M059J (cell line): ENCODE measurements at regions not wholly inside any gene's neighbourhood (a gene's known extent, or its start where the extent isn't known, plus 50 kb on each side); places are given as distances from the start of the nearest gene placed in this dataset.

Source experiments
- DNase-seq: peaks from one replicate; pipeline ENCODE4 v3.0.0-alpha.2; 2012; ENCODE audit warnings: low read depth

GRCh38 chr5:51449026-51449425 lies 65.8 kb downstream of the ISL1 start:
- DNase-seq, result no peak

- DNase-seq, result no peak
These were observed 69.3 kb downstream of the ISL1 start for GRCh38 chr5:51452562-51452961.

- DNase-seq, result no peak
These were observed 81.9 kb downstream of the ISL1 start for GRCh38 chr5:51465165-51465564.

- DNase-seq, result no peak
These were observed 83.0 kb downstream of the ISL1 start for GRCh38 chr5:51466214-51466613.

- DNase-seq, result no peak
These were observed 84.9 kb downstream of the ISL1 start for GRCh38 chr5:51468196-51468595.

- DNase-seq, result no peak
These were observed 88.4 kb downstream of the ISL1 start for GRCh38 chr5:51471630-51472029.

GRCh38 chr5:51472472-51472871 lies 89.2 kb downstream of the ISL1 start:
- DNase-seq, result no peak

- no peak for DNase-seq
These were observed 92.4 kb downstream of the ISL1 start for GRCh38 chr5:51475628-51476027.

GRCh38 chr5:51476431-51476830 lies 93.2 kb downstream of the ISL1 start:
- no peak for DNase-seq

- no peak for DNase-seq
These were observed 96.6 kb downstream of the ISL1 start for GRCh38 chr5:51479840-51480239.

GRCh38 chr5:51484326-51484725 lies 101.1 kb downstream of the ISL1 start:
- DNase-seq, result no peak

GRCh38 chr5:51486158-51486557 lies 102.9 kb downstream of the ISL1 start:
- no peak for DNase-seq

- no peak for DNase-seq
These were observed 104.7 kb downstream of the ISL1 start for GRCh38 chr5:51487952-51488351.

GRCh38 chr5:51488803-51489642 lies 105.8 kb downstream of the ISL1 start:
- no peak for DNase-seq

- no peak for DNase-seq
These were observed 111.6 kb downstream of the ISL1 start for GRCh38 chr5:51494821-51495220.

GRCh38 chr5:51495672-51496071 lies 112.4 kb downstream of the ISL1 start:
- DNase-seq, result peak; percentile 60

GRCh38 chr5:51517838-51518237 lies 134.6 kb downstream of the ISL1 start:
- DNase-seq, result no peak

- no peak for DNase-seq
These were observed 135.4 kb downstream of the ISL1 start for GRCh38 chr5:51518607-51519006.

- DNase-seq, result no peak
These were observed 138.3 kb downstream of the ISL1 start for GRCh38 chr5:51521583-51521982.

- no peak for DNase-seq
These were observed 156.0 kb downstream of the ISL1 start for GRCh38 chr5:51539232-51539631.

- peak; percentile 20 for DNase-seq
These were observed 161.0 kb downstream of the ISL1 start for GRCh38 chr5:51544031-51544785.

- no peak for DNase-seq
These were observed 173.6 kb downstream of the ISL1 start for GRCh38 chr5:51556833-51557232.

- no peak for DNase-seq
These were observed 175.4 kb downstream of the ISL1 start for GRCh38 chr5:51558682-51559081.
